Gastroesophageal sphincter (tissue), 3 donors: ENCODE measurements at regions not wholly inside any gene's neighbourhood (a gene's known extent, or its start where the extent isn't known, plus 50 kb on each side); places are given as distances from the start of the nearest gene placed in this dataset.

Source experiments
- CTCF ChIP-seq, 4 experiments: fragments of 200-600 bp in 2 of 4; fragments of 450-650 bp in 2 of 4; sonication (generic) in 1 of 4; IDR thresholded peaks; one replicate each; pipeline ENCODE4 v1.5.1; 2017 to 2019; ENCODE audit warnings: antibody characterized with exemption in 4 of 4, mild to moderate bottlenecking in 2 of 4, moderate library complexity in 2 of 4
- EP300 ChIP-seq: sonication (generic); formaldehyde crosslinking; IDR thresholded peaks from one replicate; pipeline ENCODE4 v1.6.1; 2017; ENCODE audit warnings: antibody characterized with exemption, mild to moderate bottlenecking
- POLR2A ChIP-seq, 2 donors: fragments of 450-650 bp; IDR thresholded peaks; one replicate each; pipeline ENCODE4 v1.6.1; 2017; ENCODE audit warnings: antibody characterized with exemption in 2 of 2, mild to moderate bottlenecking in 2 of 2, moderate library complexity in 1 of 2

DNA sequence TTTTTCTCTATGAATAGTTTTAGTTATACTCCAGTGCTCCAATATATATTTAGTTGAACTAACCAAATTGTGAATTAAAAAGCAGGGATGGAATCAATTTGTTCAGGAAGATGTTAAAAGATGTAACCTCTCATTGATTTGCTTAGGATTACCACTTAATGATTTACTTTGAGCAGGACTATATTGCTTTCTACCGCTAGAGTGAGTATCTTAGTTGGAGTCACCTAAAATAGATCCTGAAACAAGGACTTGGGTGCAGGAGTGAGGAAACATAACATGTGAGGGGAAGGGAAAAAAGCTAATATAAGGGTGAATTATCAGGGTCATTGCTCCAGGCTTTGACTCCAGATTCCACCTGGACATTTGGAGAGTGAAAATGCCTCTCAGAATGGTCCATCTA is 2277.4 kb upstream of the C9orf72 start:
- no peak for TF ChIP-seq CTCF (IDR thresholded peaks at IDR 0.05)
- no peak for TF ChIP-seq POLR2A (IDR thresholded peaks at IDR 0.05)
- no peak for TF ChIP-seq EP300
